ENCODE measurements at regions not wholly inside any gene's neighbourhood (a gene's known extent, or its start where the extent isn't known, plus 50 kb on each side); places are given as distances from the start of the nearest gene placed in this dataset.

DNA sequence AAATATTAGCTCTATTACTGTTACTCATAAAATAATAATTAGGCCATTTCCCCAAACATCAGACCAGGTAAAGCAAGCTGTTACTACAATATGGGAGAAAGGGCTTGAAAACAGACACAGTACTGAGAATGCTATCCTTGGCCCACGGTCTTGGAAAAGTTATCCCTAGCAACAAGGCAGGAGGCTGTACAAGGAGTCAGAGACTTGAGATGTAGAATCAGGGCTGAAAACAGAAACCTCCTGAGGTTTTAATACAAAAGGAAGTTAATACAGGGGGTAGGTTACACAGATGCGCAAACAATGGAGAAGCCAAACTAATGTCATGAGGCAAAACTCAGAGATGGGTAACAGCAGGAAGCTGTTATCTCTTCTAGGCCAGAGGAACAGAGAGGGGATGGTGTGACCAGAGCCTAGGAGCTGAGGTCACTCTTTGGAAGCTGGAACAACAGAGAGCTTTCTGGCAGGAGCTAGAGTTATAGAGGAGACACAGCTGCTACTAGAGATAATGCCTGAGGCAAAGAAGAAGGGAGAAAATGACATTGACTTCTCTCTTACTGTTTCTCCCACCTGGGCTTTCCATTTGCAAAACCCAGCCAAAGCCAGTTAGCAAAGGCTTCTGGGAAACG, 248.8 kb downstream of the SUDS3 start:
- no peak for DNase-seq (ENCODE audit: low spot score)
- TF ChIP-seq, protein P1, sequence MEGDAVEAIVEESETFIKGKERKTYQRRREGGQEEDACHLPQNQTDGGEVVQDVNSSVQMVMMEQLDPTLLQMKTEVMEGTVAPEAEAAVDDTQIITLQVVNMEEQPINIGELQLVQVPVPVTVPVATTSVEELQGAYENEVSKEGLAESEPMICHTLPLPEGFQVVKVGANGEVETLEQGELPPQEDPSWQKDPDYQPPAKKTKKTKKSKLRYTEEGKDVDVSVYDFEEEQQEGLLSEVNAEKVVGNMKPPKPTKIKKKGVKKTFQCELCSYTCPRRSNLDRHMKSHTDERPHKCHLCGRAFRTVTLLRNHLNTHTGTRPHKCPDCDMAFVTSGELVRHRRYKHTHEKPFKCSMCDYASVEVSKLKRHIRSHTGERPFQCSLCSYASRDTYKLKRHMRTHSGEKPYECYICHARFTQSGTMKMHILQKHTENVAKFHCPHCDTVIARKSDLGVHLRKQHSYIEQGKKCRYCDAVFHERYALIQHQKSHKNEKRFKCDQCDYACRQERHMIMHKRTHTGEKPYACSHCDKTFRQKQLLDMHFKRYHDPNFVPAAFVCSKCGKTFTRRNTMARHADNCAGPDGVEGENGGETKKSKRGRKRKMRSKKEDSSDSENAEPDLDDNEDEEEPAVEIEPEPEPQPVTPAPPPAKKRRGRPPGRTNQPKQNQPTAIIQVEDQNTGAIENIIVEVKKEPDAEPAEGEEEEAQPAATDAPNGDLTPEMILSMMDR (IDR thresholded peaks at IDR 0.05; ENCODE audit: extremely low read depth, missing control alignments) = no peak

- no peak for DNase-seq (ENCODE audit: low spot score)
- TF ChIP-seq, protein P1 (IDR thresholded peaks at IDR 0.05; ENCODE audit: extremely low read depth, missing control alignments) = no peak
Observed at GRCh38 chr12:118633071-118633470, 256.7 kb downstream of the SUDS3 start.

DNA sequence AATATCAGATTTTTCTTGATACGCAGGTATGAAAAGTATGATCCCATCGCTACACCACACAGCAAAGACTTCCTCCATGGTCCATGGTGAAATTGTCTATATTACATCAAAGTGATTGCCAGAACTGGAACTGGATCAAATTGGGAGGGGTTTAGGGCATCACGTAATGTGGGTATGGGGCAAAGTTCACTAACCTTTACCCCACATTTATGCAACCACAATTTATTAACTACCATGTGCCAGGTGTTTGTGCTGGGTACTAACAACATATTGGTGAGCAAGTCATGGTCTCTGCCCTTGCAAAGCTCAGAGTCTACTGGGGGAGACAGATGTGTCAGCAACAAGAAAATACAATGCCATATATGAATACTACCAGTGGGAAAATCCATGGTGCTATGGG, 258.9 kb downstream of the SUDS3 start:
- no peak for DNase-seq (ENCODE audit: low spot score)
- TF ChIP-seq, protein P1 (IDR thresholded peaks at IDR 0.05; ENCODE audit: extremely low read depth, missing control alignments) = no peak

GRCh38 chr12:118637767-118638370, 261.5 kb downstream of the SUDS3 start:
- DNase-seq (ENCODE audit: low spot score) = no peak
- TF ChIP-seq, protein P1 (IDR thresholded peaks at IDR 0.05; ENCODE audit: extremely low read depth, missing control alignments) = no peak

DNA sequence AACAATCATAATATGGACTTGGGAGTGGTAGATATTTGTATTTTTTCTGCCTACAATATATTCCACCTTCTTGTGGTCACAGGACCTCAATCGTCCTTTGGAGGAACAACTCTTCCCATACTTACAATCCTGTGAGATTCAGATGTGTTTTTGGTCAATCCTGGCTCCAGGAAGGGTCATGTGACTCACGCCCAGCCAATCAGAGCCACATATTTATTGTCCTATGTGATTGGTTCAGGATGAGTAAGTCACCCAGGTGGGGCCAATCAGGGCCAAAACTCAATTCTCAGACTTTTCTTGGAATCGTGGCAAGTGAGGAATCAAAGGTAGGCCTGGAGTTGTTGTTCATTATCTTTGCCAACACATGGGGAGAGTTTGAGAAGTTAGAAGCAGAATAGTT, 264.9 kb downstream of the SUDS3 start:
- TF ChIP-seq, protein P1 (IDR thresholded peaks at IDR 0.05; ENCODE audit: extremely low read depth, missing control alignments) = no peak
- DNase-seq (ENCODE audit: low spot score) = no peak

- DNase-seq (ENCODE audit: low spot score) = no peak
- TF ChIP-seq, protein P1 (IDR thresholded peaks at IDR 0.05; ENCODE audit: extremely low read depth, missing control alignments) = no peak
Observed at GRCh38 chr12:118645219-118645618, 268.9 kb downstream of the SUDS3 start.

DNA sequence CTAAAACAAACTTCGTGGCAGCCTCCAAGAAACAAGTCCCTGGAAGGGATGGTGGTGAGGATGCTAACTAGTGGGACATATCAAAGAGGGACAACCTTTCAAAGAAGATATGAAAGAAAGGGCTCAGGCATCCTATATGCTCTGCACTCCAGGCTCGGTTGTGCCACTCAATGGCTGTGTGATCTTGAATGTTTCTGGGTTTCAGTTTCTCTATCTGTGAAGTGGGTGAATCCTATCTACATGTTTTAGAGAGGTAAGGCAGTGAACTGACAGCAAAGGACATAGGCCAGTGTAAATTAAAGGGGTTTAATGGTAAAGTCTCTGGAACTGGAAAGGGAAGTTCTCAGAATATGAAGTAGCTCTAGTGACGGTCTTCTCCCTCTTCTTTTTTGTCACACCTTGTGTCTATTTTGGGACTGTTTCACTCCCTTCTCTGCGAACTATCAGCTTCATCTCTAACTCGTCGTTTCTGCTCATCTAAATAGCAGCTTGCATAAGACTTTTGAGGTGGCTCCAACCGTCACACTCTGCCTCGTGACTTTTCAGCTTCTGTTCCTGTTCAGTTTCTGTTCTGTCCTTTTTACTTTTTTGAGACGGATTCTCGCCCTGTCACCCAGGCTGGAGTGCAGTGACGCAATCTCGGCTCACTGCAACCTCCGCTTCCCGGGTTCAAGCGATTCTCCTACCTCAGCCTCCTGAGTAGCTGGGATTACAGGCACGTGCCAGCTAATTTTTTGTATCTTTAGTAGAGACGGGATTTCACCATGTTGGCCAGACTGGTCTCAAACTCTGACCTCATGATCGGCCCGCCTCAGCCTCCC, 273.6 kb downstream of the SUDS3 start:
- DNase-seq (ENCODE audit: low spot score) = no peak

More for the DNA sequence above, 273.6 kb downstream of the SUDS3 start:
- TF ChIP-seq, protein P1 (IDR thresholded peaks at IDR 0.05; ENCODE audit: extremely low read depth, missing control alignments) = no peak

All from GM20000 (cell line).